Esophagus squamous epithelium (tissue), 4 donors: ENCODE measurements at regions not wholly inside any gene's neighbourhood (a gene's known extent, or its start where the extent isn't known, plus 50 kb on each side); places are given as distances from the start of the nearest gene placed in this dataset.

Source experiments
- POLR2A ChIP-seq, 4 donors: fragments of 450-650 bp; IDR thresholded peaks; one replicate each; pipeline ENCODE4 v1.6.1; 2017; ENCODE audit warnings: antibody characterized with exemption in 4 of 4, mild to moderate bottlenecking in 4 of 4, moderate library complexity in 3 of 4
- TF ChIP-seq, protein P1 (sequence below), 6 experiments: fragments of 450-650 bp in 4 of 6; fragments of 200-600 bp in 2 of 6; sonication (generic) in 2 of 6; IDR thresholded peaks; one replicate each; pipeline ENCODE4 v1.5.1; 2016 to 2019; ENCODE audit warnings: antibody characterized with exemption in 6 of 6, mild to moderate bottlenecking in 4 of 6, moderate library complexity in 4 of 6

DNA sequence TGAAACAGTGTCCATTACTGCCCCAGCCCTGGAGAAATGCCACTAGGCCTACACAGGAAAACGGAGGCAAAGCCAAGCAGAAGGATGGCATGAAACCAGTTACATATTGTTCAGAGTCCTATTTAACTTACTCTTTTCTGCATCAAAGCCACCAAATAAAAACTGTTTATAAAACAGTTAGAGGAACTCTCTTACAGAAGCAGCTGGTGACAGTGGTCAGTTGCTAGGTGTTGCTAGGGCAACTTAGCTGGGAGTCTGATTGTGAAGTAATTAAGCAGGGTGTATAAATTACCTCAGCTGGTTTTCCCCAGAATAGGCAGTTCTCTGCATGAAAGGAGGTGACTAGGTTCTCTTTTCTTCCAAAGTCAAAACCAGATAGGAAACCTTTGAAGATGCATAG lies 115.6 kb upstream of the ZBED5 start:
- TF ChIP-seq, protein P1, sequence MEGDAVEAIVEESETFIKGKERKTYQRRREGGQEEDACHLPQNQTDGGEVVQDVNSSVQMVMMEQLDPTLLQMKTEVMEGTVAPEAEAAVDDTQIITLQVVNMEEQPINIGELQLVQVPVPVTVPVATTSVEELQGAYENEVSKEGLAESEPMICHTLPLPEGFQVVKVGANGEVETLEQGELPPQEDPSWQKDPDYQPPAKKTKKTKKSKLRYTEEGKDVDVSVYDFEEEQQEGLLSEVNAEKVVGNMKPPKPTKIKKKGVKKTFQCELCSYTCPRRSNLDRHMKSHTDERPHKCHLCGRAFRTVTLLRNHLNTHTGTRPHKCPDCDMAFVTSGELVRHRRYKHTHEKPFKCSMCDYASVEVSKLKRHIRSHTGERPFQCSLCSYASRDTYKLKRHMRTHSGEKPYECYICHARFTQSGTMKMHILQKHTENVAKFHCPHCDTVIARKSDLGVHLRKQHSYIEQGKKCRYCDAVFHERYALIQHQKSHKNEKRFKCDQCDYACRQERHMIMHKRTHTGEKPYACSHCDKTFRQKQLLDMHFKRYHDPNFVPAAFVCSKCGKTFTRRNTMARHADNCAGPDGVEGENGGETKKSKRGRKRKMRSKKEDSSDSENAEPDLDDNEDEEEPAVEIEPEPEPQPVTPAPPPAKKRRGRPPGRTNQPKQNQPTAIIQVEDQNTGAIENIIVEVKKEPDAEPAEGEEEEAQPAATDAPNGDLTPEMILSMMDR (IDR thresholded peaks at IDR 0.05), result no peak
- TF ChIP-seq POLR2A (IDR thresholded peaks at IDR 0.05), result no peak
